Stimulated activated CD8-positive, alpha-beta memory T cell treated with anti-CD3 and anti-CD28 coated beads, Interleukin-2, amount 100 ng/mL, for 48 hours (primary cell): ENCODE measurements at regions not wholly inside any gene's neighbourhood (a gene's known extent, or its start where the extent isn't known, plus 50 kb on each side); places are given as distances from the start of the nearest gene placed in this dataset.
"Not testable (repeated sequence)": the region's sequence is repeated elsewhere in the genome, so short reads cannot be mapped to it uniquely, and the experiment has no call there.

Source experiments
- DNase-seq, 2 donors: peaks; one replicate each; pipeline ENCODE4 v3.0.0-alpha.2; 2020; ENCODE audit warnings: low read depth in 2 of 2

DNA sequence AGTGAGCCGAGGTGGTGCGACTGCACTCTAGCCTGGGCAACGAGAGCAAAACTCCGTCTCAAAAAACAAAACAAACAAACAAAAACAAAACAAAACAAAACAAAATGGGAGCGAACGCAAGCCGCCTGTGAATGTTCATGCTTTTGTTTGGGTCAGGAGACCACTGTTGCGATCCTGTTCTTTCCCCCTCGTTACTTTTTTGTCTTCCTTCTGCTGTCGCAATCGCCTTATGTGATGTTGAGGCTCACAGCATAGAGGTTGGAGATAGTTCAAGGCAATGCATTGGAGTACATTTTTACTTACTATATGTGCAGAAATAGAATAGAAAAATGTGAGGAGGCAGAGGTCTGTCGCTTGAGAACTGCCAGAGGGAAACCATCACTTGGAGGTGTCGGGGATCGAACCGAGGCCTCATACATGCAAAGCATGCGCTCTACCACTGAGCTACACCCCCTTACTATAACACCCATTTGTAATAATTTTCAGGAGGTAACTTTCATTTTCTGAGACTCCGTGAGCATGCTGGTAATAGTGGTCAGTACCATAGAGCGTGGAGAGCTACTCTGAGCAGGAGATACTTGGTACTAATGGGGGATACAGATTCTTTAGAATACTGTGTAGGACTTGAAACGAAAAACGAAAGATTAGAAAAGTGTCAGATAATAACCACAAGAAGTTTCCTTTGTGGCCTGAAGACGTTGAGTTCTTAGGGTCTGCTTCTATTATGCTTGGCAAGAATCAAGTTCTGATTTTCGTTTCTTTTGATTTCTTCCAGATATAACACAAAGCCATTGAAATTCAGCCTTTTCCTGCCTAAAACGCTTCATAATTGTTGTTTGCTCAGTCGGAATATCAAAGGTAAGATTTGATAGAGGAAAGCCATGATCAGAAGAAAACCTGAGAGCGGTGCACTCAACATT is 121.1 kb downstream of the TRIM27 start:
- DNase-seq: peak in 1 of 2 donors; percentile 17

DNA sequence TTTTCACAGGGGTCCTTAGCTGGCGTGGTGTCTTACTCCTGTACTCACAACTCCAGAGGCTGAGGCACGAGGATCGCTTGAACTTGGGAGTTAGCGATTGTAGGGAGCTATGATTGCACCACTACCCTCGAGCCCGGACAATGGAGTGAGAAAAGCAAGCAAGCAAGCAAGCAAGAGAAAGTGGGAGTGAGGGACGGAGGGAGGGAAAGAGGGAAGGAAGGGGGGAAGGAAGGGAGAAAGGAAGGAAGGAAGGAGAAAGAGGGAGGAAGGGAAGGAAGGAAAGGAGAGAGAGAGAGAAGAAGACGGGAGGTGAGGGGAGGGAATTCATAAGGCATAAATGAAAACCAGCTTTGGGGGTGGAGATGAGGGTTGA is 120.5 kb downstream of the TRIM27 start:
- no peak for DNase-seq

DNA sequence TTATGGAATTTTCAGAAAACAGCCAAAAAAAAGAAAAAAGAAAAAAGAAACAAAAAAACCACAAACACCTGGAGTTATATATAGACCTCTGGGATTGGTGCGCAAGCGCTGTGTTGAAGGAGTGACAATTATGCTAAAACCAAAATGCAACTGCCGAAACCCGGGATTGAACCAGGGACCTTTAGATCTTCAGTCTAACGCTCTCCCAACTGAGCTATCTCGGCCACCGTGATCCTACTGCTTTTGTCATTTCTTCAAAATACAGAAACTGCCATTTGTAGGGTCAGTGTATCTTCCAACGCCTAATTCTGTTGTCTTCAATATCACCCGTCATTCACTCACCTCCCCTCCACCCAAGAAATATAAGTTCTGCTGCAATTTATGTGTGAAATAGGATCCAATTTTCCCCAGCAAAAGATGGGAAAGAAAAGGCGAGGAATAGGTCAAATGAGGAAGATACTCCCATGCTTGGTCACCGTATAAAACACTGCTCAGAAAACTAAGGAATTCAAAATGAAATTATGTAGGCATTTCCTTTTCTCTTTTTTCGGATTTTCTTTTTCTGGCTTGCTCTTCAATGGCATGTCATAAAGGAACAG is 116.0 kb downstream of the TRIM27 start:
- peak in 1 of 2 donors; percentile 33 for DNase-seq

DNA sequence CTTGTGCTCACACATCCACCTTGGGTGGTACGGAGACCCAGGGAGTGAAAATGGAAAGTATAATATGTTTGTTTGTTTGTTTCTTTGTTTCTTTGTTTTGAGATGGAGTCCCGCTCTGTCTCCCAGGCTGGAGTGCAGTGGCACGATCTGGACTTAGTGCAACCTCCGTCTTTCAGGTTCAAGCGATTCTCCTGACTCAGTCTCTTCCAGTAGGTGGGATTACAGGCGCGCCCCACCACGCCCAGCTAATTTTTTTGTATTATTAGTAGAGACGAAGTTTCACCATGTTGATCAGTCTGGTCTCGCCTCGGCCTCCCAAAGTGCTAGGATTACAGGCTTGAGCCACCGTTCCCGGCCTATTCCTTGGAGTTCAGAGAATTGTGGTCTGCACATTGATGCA is 115.4 kb downstream of the TRIM27 start:
- no peak for DNase-seq

DNA sequence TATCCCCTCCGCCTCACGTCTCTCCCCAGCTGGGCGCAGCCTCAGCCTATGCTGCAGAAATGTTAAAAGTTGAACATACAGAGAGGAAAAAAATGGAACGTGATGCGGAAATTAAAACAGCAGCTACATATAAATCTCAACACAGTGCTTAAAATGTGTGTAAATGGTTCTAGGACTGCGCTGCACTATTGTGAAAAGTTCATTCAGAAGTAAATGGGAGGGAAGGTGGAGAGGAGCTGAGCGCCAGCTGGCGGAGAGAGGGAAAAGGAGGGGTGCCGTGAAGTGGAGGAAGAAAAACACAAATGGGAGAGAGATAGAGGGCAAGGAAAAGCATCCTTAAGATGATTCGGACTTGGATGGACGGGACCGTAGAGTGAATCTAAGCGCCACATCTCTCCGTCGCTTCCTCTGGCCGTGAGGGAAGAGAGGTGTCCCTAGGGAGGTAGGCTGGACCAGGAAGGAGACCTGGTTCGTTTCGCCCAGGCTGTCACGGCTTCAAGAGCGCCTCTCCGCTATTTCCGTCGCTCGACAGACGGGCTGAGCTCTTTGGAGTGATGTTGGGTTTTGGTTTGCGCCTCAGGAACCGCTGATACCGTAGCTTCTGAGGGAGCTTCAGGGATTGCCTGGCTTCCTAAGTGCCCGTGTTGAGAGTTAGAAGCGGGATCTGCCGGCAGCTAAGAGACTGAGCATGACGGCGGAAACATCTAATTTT is 113.7 kb downstream of the TRIM27 start:
- DNase-seq: no peak

DNA sequence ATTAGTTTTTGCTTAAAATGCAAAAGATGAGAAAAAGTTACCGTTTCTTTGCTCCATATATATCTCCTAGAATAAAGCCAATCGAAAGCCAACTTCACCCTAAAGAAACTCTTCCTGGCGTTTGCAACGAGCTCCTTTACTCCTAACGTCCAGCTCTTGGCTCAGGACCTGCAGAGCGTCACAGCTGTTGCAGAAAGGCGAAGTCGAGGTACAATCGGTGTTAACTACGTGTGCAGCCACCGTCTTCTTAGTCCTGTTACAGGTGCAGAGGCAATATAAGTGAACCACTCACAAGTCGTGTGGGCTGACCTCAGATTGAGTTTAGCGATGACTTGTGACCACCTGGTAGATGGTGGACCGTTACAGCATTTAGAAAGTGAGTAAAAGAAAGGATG is 113.1 kb downstream of the TRIM27 start:
- no peak for DNase-seq

DNA sequence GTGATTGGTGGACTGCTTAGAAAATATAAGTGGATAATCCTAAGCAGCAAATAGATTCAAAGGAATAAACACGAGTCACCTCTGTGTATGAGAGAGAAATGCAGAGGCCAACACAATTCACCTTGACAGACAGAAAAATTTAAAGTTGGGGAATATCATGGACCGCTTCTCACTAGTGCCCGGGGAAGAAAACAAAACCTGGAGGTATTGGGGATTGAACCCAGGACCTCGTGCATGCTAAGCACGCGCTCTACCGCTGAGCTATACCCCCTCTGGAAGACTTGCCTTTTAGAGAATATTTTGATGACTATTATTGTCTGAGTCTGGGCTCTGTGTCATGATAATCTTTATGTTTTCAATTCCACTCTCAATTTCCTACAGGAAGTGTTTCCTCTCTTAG is 111.9 kb downstream of the TRIM27 start:
- no peak for DNase-seq

DNA sequence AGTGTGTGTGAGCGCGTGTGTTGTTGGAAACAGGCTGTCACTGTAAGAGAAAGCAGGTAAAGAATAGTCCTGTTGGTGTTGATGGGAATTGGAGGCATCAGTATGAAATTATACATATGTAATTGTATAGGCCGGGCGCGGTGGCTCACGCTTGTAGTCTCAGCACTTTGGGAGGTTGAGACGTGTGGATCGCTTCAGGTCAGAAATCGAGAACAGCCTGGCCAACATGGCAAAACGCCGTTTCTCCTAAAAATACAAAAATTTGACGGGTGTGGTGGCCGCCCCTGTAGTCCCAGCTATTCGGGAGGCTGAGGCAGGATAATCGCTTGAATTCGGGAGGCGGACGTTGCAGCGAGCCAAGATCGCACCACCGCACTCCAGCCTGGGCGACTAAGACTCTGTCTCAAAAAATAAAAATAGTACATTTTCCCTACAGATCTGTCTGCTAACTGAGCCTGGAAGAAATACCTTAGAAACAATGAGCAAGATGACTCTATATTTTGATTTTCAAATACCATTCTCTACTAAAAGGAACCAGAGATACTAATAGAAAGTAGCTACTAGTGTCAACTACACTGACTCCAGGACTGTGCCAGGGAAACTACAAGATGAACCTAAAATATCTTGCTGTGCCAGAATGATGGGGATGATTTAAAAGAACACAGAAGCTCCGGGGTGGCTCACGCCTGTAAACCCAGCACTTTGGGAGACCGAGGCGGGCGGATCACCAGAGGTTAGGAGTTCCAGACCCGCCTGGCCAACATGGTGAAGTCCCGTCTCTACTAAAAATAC is 110.8 kb downstream of the TRIM27 start:
- DNase-seq: no peak

DNA sequence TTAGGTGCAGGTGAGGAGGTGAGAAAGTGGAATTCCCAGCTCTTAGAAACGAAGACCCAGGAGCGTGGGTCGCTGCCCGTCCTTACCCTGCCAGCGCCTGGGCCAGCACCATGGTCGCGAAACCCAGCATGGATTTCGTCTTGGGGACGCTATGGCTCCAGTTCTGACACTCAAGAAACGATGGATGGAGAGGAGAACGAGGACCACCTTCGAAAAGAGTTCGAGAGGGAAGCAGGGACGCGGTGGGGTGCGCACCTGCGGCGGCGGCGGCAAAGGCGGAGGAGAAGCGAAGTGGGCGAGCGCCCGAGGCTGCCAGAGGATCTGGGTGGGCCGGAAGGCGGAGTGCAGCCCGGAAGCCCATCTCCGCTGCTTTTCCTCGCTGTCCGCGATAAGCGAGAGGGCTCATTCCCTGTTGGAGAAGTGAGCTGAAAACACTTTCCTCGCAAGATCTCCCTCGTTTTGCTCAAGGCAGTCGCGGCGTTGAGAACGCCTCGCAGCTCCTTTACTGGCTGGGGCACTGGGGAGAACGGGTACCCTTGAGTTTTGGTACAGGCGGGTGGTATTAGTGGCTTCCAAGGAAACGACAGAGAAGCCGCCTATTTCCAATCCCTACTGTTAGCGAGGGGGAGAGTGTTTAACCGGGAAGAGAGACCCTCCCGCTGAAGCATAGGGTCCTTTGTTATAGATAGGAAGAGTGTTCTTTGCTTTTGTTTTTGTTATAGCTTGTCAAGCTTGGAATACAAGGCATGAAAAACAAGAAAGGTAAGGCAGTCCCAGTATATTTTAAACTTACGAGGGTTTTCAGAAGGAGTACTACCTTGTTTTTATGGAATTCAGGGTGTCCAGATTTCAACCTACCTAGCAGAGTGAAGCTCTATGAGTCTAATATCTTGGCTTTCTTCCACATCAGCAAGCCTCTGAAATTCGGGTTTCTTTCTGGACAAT is 109.5 kb downstream of the TRIM27 start:
- no peak for DNase-seq

DNA sequence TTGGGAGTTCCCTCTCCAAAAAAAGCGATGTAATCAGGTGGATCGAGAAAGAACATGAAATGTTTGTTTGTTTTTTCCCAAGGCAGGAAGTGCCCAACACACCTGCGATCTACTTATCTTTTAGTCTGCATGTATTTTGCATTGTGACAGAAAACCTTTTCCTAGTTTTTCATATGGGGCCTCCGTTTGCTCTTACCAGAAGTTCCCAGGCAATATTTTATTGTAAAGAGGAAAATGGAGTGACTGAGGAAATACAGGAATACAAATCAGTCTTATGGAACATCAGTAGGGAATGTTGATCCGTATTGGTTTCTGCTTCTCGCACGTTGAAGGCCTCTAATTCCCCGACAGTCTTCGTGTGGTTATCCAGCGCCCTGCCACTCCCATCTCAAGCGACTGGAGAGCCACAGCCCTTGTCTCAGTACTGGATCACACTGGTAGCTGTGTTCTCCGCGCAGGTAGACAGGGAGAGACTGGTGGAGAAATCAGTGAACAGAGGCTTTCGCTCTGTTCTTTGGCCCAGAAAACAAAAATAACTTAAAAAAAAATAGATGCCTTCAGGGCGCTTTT is 107.4 kb downstream of the TRIM27 start:
- no peak for DNase-seq

DNA sequence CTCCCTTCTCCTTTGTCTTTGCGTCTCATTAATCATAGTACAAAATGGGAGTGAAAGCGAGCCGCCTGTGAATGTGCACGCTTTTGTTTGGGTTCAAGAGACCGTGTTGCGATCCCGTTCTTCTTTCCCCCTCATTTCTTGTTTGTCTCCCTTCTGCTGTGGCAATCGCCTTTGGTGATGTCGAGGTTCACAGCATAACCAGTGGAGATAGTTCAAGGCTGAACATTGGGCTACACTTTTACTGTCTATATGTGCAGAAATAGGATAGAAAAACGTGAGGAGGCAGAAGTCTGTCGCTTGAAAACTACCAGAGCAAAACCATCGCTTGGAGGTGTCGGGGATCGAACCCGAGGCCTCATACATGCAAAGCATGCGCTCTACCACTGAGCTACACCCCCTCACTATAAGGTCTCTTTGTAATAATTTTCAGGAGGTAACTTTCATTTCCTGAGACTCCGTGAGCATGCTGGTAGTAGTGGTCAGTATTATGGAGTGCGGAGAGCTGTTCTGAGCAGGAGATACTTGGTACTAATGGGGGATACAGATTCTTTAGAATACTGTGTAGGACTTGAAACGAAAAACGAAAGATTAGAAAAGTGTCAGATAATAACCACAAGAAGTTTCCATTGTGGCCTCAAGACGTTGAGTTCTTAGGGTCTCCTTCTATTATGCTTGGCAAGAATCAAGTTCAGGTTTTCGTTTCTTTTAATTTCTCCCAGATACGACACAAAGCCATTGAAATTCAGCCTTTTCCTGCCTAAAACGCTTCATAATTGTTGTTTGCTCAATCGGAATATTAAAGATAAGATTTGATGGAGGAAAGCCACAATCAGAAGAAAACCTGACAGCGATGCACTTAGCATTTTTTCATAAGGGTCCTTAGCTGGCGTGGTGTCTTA is 106.6 kb downstream of the TRIM27 start:
- DNase-seq: peak; percentile 34 to 41

DNA sequence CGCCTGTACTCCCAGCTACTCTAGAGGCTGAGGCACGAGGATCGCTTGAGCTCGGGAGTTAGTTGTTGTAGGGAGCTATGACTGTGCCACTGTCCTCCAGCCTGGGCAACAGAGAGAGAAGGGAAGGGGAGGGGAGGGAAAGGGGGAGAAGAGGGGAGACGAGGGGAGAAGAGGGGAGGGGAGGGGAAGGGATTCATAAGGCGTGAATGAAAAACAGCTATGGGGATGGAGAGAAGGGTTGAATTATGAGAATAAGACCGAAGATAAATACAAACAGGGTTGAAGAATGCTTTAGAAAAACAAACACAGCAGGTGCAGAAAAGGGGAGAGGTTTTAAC is 106.0 kb downstream of the TRIM27 start:
- no peak for DNase-seq

DNA sequence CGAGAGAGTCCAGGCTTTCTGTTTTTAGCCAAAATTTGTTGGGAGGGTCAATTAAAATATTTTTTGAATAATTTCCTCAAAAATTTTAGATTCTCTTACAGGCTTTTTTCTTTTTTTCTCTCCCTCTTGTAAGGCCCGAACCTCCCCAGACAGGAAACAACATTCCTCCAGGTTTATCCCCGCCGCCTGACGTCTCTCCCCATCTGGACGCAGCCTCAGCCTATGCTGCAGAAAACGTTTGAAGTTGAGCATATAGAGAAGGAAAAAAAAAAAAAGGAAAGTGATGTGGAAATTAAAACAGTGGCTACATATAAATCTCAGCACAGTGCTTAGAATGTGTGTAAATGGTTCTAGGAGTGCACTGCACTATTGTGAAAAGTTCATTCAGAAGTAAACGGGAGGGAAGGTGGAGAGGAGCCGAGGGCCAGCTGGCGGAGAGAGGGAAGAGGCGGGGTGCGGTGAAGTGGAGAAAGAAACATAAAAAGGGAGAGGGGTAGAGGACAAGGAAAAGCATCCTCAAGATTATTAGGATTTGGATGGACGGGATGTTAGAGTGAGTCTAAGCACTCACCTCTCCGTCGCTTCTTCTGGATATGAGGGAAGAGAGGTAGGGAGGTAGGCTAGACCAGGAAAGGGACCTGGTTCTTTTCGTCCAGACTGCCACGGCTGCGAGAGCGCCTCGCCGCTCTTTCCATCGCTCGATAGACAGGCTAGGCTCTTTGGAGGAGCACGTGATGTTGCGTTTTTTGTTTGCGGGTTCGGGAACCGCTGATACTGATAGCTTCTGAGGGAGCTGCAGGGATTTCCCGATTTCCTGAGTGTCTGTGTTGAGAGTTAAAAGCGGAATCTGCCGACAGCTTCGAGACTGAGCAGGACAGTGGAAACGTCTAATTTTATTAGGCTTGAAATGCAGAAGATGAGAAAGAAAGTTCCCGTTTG is 98.7 kb downstream of the TRIM27 start:
- no peak for DNase-seq

DNA sequence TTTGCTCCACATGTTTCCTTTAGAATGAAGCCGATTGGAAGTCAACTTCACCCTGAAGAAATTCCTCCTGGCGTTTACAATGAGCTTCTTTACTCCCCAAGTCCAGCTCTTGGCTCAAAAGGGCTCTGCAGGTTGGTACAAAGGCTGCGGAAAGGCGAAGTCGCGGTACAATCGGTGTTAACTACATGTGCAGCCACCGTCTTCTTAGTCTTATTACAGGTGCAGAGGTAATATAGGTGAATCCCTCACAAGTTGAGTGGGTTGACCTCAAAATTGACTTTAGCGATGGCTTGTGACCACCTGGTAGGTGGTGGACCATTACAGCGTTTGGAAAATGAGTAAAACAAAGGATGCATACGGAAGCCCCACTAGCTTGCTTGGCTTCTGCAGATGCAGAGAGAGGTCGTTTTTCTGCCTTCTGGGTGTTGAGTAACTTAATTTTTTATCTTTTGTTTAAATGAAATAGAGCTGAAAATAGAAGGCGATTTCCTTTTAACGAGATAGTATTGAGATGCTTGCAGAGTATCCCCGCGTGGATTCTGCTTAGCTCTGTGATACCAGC is 98.0 kb downstream of the TRIM27 start:
- DNase-seq: no peak

DNA sequence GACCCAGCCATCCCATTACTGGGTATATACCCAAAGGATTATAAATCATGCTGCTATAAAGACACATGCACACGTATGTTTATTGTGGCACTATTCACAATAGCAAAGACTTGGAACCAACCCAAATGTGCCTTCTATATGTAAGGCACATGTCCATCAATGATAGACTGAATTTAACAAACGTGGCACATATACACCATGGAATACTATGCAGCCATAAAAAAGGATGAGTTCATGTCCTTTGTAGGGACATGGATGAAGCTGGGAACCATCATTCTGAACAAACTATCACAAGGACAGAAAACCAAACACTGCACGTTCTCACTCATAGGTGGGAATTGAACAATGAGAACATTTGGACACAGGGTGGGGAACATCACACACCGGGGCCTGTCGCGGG is 92.1 kb downstream of the TRIM27 start:
- not testable (repeated sequence) for DNase-seq

DNA sequence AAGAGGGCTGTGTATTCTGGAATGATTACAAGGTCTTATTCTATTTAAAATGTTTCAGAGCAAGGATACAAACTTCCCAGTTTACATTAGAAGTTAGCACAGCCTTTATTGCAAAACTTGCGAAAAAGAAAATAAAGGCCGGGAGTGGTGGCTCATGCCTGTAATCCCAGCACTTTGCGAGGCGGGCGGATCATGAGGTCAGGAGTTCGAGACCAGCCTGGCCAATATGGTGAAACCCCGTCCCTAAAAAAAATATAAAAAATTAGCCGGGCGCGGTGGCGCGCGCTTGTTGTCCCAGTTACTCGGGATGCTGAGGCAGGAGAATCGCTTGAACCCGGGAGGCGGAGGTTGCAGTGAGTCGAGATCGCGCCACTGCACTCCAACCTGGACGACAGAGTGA is 87.1 kb downstream of the TRIM27 start:
- DNase-seq: not testable (repeated sequence)

DNA sequence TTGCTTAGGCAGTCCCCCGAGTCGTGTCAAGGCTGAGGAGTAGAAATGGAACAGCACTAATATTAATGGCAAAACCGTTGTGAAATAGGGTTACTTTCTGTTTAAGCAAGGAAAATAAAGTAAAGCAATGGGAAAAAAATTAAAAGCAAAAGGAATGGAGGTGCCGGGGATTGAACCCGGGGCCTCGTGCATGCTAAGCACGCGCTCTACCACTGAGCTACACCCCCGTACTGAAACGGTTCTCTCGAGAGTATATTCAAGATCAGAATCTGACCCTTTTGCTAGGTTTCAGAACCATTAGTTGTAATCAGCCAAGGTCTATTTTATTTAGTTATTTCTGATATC is 85.5 kb downstream of the TRIM27 start:
- DNase-seq: peak in 1 of 2 donors; percentile 40
